HPDE6-E6E7 (cell line): ENCODE measurements at regions not wholly inside any gene's neighbourhood (a gene's known extent, or its start where the extent isn't known, plus 50 kb on each side); places are given as distances from the start of the nearest gene placed in this dataset.
A peak's percentile ranks its signal among the peaks of the same experiment; 100 is the strongest.
"Not testable (repeated sequence)": the region's sequence is repeated elsewhere in the genome, so short reads cannot be mapped to it uniquely, and the experiment has no call there.

Experiments used
- DNase-seq: peaks from one replicate; pipeline ENCODE4 v3.0.0; 2011; ENCODE audit warnings: missing footprints; ENCODE audit errors: extremely low spot score

DNA sequence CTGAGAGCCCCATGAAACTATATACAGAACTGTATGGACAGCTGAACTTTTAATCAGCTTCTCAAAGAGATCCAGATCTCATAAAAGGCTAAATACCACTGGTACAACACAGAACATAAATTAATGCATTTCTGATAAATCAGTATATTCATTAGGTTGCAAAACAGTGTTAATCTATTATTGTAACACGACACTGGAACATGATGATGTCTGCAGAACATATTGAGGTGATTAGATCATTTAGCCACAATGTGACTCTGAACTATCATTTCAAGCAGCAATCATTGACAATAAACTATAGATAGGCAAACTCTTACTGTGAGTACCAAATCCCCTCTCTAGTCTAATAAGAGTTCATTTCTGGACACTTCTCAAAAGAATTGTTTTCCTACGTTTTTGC lies 50.3 kb downstream of the GASK1B start:
- no peak for DNase-seq

DNA sequence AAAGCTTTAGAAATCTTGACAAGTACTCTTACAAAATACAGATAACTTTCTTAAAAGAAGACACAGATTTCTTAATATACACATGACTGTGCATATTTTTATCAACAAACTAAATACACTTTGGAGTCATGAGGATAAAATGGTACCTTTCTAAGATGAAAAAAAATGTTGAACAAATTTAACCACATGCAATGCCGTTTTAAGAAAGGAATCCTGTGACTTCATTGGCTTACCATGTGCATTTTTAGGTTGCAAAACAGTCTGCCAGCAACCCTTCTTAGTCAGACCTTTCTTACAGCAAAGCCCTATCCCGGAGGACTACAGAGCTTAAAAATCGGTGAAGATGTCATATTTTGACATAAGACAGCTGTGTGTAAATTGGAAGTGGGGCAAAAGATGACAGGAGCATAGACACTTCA lies 51.7 kb downstream of the GASK1B start:
- DNase-seq, result no peak

DNA sequence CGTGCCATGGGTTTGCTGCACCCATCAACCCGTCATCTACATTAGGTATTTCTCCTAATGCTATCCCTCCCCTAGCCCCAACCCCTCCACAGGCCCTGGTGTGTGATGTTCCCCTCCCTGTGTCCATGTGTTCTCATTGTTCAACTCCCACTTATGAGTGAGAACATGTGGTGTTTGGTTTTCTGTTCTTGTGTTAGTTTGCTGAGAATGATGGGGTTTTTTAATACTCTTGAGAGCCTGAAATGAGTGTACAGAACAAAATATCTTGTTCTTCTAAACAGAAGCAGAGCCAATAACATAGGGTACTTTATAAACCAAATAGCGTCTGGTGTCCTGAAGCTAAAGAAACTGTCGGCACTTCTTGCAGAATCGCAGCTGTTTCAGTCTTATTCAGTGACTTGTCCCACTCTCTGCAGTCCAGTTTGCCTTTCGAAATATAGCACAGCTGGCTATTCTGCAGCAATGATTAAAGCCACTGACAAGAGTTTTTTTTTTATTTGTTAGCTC lies 52.1 kb downstream of the GASK1B start:
- DNase-seq, result not testable (repeated sequence)

DNA sequence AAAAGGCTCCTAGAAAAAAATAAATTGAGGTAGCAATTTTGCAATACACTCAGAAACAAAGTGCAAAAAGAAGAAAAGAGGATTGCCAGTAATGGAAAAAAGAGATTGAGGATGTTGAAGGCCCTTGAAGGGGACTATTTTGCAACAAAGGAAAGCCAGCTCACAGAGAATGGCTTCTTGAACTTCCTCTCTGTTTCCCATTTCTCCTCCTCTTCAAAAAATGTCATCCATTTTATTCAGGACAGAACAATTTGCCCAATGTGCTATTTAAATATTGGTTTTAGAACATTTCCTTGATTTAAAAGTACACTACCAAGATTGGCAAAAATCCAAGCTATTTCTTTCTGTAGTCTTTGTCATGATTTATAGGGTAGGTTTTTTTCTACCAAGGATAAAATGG lies 60.2 kb downstream of the GASK1B start:
- no peak for DNase-seq

DNA sequence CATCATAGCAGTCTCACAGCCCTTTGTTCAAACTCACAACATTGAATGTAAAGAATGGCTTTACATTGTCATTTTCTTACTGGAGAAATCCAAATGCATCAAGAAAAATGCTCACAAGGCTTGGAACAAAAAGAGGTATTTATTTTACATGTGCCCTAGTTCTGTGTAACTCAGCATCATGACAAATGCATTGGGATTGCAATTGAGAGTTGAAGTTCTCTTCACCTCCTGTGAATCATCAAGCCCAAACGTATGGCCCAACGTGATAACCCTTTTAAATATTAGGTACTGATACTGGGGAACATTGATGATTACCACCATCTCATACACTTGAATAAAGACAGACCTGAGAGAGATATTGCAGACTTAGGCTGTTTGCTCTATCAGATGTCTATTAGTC lies 61.6 kb downstream of the GASK1B start:
- no peak for DNase-seq

DNA sequence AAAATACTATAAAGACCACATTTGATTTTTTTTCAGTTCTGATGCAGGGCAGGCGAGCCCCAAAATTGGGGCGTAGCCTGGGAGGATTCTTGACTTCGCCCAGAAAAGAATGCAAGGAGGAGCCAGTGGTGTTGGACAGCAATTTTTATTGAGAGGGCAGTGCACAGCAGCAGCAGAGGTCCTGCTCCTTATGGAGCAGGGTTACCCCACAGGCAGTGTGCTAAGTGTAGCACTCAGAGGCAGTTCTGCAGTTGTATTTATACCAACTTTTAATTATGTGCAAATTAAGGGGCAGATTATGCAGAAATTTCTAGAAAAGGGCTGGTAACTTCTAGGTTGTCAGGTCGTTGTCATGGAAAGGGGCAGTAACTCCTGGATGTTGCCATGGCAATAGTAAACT lies 69.9 kb downstream of the GASK1B start:
- DNase-seq, result no peak

DNA sequence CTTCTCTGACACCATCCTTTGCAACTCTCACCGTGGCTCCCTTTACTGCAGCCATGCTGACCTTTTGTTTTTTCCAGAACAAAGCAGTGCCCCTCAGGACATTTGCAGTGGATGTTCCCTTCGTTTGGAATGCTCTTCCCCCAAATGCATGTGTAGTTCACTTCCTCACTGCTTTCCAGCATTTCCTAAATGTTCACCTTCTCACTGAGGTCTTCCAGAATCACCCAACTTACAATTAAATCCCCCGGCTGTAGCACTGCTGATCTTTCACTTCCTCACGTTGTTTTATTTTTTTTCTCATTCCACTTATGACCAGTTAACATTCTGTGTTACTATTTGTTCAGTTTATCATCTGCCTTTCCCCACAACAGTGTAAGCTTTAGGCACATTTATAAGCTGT lies 73.1 kb downstream of the GASK1B start:
- no peak for DNase-seq

DNA sequence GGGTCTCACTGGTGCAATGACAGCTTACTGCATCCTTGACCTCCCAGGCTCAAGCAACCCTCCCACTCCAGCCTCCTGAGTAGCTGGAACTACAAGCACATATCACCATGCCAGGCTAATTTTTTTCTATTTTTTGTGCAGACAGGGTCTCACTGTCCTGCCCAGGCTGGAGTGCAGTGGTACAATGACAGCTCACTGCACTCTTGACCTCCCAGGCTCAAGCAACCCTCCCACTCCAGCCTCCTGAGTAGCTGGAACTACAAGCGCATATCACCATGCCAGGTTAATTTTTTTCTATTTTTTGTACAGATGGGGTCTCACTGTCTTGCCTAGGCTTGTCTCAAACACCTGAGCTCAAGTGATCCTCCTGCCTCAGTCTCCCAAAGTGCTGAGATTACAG lies 74.0 kb downstream of the GASK1B start:
- DNase-seq, result no peak

DNA sequence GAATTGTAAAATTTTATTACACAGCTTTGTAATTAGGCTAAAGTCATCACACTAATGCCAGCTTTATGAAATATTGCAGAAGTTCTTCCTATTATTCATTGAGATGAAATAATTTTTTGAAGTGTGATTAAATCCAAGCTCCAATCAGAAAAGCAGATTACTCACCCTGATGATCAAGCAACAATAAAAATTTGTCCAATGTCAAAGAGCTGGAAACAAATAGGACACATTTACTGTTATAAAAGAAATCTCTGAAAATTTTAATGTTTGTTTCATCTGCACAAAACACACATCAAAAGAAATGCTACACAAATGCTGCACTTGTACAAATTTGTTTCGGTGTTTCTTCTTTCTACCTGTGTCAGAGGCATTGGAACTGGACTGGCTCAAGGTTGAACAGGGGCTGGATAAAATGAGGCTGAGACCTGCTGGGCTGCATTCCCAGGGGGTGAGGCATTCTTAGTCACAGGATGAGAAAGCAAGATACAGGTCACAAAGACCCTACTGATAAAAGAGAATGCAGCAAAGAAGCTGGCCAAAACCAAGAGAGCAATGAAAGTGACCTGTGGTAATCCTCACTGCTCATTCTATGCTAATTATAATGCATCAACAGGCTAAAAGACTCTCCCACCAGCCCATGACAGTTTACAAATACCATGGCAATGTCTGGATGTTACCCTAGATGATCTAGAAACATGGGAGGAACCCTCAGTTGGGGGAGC lies 78.3 kb downstream of the GASK1B start:
- peak; percentile 43 for DNase-seq

DNA sequence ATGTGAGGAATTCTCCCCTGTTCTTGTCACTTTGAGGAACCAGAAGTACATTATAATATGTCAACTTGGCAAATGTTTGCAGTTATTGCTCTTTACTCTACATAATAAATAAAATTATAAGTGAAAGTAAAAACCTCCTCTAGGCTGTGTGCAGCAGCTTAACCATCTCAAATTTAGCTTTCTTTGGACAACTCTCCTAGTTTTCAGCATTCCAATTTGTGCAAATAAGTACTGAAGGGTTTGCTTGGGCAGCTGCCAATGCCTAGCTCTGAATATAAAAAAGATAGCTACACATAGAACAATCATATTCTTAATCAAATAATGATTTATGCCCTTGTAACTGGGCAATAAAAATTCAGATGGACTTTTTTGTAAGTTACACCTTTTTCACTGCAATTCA lies 82.5 kb downstream of the GASK1B start:
- DNase-seq, result no peak

DNA sequence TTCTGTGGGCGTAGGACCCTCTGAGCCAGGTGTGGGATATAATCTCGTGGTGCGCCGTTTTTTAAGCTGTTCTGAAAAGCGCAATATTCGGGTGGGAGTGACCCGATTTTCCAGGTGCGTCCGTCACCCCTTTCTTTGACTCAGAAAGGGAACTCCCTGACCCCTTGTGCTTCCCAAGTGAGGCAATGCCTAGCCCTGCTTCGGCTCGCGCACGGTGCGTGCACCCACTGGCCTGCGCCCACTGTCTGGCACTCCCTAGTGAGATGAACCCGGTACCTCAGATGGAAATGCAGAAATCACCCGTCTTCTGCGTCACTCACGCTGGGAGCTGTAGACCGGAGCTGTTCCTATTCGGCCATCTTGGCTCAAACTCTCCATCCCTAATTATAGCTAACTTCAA lies 82.9 kb downstream of the GASK1B start:
- DNase-seq, result not testable (repeated sequence)

DNA sequence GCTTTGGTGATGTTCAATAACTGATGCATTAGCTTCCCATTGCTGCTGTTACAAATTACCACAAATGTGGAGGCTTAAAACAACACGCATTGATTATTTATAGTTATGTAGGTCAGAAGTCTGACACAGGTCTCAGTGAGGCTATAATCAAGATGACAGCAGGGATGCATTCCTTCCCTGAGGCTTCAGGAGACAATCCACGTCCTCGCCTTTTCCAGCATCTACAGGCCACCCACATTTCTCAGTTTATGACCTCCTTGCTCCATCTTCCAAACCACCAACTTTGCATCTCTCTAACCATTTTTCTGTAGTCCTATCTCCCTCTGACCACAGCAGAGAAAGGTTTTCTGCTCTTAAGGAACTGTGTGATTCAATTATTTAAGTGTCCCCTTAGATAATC lies 92.5 kb downstream of the GASK1B start:
- no peak for DNase-seq

DNA sequence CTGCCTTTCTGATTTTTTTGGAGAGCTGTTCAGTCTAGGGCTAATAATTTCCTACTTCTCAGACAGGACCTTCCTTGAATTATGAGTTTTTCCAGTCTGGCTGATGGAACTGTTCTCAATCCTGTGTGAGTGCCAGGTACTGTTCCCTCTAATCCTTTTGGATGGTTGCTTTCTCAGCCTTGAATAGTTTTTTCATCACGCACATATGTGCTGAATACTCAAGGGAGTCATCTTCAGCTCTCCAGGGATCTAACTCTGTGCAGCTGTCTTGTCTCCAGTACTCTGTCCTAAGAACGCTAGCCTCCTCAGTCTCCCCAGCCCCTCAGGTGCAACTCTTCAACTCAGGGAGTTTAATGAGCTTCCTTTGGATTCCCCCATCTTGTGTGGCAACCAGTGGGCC lies 93.2 kb downstream of the GASK1B start:
- no peak for DNase-seq

DNA sequence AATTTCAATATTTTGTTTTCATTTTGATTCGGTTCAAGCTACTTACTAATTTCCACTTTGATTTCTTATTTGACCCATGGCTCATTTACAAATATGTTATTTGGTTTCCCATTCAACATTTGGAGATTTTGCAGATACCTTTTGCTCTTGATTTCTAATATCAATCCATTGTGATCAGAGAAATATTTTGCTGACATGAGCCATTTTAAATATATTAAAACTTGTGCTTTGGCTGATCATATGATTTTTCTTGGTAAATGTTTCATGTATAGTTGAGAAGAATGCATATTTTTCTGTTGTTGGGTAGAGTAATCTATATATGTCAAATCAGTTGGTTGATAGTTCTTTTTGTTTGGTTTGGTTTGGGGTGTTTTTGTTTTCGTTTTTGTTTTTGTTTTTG lies 95.0 kb downstream of the GASK1B start:
- DNase-seq, result no peak

DNA sequence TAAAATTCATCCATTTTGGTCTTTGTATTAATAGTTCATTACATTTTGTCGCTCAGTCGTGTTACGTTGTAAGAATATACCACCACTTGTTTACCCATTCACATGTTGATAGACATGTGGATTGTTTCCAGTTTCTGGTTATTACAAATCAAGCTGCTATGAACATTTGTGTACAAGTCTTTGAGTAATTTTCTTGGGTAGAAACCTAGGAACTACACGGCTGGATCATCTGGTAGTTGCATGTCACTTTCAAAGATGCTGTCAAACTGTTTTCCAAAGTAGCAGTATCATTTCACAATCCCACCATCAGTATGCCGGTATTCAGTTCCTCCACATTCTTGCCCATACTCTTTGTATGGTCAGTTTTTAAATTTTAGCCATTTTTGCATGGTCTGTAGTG lies 98.0 kb downstream of the GASK1B start:
- DNase-seq, result no peak

DNA sequence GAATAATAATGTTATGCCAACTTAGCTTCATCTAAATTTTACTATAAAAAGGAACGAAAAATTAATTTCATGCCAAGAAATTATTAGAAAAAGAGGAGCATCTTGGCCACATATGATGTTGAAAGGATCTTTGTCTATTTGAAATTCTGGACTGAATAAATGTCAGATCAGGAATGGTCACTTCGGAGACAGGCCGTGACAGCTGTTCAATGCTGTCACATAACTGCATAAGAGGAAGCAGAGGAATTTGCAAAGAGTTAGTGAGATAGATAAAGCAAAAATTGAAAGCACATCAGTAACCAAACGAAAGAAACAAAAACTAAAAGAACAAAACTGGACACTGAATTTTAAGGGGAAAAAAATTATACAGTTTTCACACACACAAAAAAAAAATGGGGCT lies 100.9 kb downstream of the GASK1B start:
- no peak for DNase-seq

DNA sequence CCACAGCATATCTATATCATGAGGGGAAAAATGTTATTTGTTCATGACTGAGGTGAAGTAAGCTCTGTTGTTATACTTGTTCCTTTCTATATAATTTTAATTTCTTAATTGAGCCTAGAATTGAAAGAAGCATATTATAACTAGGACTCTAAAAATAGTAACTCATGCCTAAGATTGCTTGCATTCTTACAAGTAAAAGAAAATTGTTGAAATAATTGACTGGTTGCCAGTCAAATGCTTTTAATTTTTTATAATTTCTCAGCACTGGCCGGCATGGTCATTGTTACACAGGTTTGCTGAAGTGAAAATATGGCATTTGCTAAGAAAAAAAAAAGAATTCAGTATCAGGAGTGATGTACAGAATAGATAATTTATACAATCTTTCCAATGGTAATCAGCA lies 104.8 kb downstream of the GASK1B start:
- DNase-seq, result no peak

DNA sequence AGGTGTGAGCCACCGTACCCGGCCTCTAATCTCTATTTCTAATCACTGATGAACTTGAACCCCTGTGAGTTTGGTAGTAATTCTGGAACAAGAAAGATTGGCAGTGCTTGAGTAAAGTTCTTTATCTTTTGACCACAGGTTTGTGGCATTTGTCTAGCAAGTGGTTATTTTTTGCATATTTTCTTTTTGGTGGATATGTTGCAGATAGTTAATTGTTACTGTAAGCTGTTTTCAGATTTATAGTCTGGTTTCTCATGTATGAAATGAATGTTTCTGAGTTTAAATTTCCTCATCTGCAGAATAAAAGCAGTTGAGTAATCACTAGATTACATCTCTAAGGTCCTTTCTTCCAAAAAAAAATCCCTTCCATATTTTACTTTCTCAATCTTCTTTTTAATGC lies 105.2 kb downstream of the GASK1B start:
- no peak for DNase-seq

DNA sequence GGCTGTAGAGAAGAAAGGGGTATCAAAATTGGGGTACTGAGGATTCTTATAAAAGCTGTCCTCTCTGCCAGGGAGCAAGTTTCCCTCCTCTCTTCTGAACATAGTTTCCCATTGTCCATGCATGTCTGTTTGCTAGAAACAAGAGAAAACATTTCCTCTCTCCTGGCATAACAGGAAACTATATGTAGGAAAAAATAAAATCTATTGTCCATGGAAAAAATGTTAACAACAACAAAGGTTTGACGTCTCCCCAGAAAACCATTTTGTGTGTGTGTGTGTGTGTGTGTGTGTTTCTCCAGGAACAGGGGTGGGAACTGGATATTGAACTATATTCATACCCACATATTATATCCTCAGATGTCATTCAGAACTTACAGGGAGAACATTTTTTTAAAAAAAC lies 107.2 kb downstream of the GASK1B start:
- DNase-seq, result no peak

DNA sequence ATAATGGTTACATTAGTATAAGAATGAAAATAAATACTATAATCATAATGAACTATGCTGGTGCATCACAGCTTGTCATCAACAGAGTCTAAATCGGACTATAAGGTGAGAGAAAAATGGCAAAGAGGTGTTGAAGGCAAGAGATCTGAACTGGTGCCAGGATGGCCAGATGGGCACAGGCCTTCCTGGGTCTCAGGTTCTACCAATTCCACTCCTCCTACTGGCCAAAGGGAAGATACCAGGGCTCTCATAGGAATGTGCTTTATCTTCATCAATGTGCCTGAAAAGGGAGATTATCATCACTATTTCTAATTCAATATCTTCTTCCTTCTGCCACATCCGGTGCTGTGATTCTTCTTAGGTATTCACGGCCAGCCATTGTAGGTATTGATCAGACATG lies 107.6 kb downstream of the GASK1B start:
- DNase-seq, result no peak

DNA sequence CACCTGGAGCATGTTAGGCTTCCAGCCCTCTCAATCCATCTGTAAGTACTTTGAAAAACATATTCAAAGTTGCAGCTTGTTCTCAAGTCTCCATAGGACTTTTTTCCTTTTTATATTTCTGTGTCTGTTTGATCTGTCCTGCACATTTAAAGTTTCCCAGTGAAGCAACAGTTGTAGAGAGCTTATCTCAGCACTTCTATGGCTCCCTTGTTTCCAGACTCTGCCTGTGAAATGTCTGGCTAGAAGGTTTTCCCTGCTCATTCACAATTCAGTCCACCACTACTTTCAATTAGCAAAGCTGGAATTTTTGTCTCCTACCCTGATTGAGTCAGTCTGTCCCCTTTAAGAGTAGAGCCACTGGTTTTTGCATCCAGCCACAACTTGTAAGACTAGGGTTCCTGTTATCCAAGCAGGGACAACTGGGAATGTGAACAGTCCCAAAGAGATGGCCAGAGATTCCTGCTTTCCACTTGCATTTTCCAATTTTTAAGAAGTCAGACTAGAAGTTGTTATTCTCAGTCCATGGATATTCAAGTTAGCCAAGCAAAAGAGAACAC lies 116.1 kb downstream of the GASK1B start:
- no peak for DNase-seq

DNA sequence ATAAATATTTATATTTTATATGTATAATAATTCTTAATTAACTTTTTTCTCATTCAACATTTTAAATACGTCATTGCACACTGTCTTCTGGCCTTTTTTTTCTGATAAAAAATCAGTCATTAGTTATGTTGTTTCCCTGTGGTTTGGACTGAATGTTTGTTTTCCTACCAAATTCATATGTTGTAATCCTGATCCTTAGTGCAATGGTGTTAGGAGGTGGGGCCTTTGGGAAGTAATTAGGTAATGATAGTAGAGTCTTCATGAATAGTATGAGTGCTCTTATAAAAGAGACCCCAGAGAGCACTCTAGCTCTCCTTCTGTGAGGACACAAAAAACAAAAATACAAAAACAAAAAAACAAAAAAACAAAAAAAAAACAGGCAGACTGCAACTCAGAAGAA lies 117.2 kb downstream of the GASK1B start:
- no peak for DNase-seq

DNA sequence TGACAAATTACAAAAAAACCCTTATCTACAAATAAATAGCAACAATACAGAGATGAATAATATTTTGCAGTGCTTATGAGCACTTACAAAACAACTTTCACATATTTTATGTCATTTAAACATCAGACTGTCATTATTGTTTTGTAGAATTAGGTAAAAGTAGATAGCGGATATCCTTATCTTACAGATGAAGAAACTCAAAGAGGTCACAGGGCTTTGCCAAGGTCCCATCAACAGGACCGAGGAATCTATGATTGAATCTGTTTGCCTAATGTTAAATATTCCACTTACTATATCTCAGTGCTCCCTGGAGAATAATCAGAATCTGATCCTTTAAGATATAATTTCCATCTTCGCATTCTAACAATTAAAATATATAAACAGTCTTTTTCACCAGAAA lies 119.0 kb downstream of the GASK1B start:
- no peak for DNase-seq

DNA sequence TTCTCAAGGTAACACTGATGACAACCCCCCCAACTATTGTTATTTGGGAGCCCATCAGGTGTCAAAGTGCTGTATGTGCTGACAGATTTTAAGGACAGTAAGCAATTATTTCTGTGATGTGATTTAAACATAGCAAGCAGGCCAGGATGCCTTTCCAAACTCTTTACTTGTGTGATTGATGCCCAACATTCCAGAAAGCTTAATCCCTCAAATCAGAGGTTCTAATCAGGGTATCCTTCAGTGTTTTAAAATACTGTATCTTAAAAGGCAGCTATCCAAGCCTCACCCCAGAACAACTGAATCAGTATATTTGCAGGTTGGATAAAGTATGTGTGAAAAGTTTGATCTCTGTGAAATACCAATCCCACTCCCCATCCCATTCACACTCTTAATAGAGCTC lies 119.7 kb downstream of the GASK1B start:
- no peak for DNase-seq
